Fibroblast of skin of left quadriceps (primary cell): ENCODE measurements at regions not wholly inside any gene's neighbourhood (a gene's known extent, or its start where the extent isn't known, plus 50 kb on each side); places are given as distances from the start of the nearest gene placed in this dataset.

Experiments used
- DNase-seq, 2 experiments: peaks; one replicate each; pipeline ENCODE4 v3.0.0-alpha.2; 2013; ENCODE audit warnings: low read depth in 2 of 2

DNA sequence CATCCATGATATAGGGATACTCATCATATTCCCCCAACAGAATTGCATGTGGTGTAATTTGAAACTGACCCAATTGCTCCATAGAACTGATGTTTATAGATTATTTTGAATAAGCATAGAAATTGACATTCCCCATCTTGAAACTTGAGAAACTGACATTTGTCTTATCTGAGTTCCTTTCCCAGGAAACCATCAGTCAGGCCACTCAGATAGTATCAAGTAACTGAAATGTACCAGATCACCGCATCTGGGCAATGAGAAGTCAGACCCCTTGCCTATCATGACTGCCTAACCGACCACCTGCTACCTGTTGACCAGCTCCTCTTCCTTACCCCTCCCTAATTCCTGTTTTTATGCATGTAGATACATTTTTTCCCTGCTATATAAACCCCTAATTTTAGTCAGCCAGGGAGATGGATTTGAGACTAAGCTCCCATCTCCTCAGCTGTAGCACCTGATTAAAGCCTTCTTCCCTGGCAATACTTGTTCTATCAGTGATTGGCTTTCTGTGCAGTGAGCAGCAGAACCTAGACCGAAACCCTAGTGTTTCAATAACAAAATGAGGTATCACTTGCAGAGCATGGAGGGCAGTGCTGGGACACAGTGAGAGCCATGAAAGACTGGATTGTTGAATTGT is 274.5 kb downstream of the LPIN1 start:
- DNase-seq: no peak

DNA sequence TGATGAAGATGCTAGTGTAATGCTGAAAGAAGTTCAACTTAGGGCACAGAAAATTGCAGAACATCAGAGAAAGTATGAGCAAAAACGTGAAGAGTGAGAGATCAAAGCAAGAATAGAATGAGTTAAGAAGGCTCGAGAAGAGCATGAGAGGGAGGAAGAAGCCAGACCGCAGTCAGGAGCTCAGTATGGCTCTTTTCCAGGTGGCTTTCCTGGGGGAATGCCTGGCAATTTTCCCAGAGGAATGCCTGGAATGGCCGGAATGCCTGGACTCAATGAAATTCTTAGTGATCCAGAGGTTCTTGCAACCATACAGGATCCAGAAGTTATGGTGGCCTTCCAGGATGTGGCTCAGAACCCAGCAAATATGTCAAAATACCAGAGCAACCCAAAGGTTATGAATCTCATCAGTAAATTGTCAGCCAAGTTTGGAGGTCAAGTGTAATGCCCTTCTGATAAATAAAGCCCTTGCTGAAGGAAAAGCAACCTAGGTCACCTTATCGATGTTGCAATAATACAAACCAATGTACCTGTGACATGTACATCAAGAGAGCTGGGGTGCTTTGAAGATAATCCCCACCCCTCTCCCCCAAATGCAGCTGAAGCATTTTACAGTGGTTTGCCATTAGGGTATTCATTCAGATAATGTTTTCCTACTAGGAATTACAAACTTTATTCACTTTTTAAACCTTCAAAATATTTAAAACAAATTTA is 277.9 kb downstream of the LPIN1 start:
- peak; percentile 84 for DNase-seq

DNA sequence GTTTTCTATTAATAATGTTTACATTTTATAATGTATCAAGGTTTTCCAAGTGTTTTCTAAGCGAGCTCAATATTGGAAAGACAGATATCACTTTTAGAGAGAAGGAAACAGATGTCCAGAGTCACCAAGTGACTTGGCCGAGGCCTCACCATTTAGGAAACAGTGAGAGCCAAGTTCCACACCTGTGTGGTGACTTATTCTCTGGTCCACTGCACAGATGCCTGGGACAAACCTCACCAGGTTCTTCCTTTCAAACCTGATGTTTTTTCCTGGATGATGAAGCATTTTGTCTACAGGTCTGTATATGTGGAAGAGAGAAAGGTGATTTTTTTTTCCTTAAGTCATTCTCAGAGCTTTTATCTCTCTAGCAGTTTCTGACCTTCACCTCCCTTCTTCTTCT is 280.7 kb downstream of the LPIN1 start:
- DNase-seq: no peak

DNA sequence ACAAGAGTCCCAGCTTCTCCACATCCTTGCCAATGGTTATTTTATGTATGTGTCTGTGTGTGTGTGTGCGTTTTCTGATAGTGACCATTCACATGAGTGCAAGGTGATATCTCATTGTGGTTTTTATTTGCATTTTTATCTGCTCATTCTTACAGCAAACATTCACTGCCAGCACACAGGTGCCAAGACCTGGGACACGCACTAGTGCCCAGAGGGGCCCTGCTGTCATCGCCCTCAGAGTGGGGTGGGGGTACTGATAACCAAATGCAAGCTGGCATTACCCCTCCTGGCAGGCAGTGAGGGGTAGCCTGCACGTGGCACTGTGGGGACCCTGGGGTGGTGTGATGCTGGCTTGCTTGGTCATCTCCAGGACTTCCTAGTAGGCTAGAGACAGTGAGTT is 285.4 kb downstream of the LPIN1 start:
- DNase-seq: no peak

DNA sequence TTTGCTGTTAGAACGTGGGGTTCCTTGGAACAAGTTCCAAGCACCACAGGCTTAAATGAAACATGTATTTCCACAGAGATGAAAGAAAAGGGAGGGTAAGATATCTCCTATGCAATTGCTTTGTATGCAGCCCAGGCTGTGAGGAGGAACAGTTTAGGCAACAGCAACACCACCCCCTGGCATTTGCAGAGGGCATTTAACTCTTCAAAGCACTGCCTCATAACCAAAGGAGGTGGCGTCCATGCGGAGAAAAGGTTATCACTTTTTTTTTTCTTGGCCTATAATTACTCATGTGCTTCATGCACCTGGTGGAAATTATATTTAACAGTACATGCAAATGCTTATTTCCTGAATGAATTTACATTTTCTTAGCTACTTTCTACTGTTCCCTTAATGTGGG is 286.0 kb downstream of the LPIN1 start:
- DNase-seq: no peak

DNA sequence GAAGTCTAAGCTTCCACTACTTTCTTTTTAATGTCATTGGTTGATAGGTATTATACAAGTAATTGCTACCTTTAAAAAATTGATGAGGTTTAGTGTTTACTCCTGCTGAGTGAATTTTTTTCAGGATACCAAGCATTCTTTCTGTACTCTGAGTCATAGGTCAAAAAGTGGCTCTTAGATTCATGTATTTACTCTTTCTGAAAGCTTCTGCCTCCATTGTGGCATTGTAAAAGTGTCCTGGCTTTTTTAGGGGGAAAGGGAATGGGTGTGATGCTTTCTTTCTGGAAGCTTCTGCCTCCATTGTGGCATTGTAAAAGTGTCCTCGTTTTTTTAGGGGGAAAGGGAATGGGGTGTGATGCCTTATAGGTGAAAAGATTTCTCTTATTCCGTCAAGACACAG is 286.5 kb downstream of the LPIN1 start:
- DNase-seq: no peak

DNA sequence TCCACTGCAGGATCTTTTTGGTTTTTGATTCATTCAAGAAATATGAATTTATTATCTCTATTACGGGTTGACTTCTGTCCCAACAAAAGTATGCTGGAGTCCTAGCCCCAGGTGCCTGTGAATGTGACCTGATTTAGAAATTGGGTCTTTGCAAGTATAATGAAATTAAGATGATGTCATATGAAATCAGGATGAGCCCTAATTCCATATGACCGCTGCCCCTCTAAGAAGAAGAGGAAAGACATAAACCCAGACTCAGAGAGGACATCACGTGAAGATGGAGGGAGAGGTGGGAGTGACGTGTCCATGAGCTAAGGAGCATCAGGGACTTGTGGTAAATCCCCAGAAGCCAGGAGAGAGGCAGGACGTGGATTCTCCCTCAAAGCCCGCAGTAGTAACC is 287.1 kb downstream of the LPIN1 start:
- no peak for DNase-seq

DNA sequence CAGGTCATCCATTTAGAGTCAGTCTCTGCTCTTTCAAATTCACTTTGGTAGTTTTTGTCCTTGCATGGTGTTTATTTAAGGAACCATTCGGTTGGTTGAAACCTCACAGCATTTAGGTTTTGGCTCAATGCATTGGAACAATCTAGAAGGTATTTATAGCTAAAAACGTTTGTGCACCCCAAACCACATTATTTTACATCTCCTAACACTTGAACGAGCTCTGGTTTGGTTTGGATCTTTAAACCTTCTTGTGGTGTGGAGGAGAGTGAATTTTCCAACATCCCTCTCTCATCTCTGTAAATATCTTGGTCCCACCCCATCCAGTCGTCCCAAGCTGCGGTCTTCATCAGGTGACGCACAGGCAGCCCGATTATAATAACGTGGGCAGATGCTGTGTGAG is 287.9 kb downstream of the LPIN1 start:
- no peak for DNase-seq

DNA sequence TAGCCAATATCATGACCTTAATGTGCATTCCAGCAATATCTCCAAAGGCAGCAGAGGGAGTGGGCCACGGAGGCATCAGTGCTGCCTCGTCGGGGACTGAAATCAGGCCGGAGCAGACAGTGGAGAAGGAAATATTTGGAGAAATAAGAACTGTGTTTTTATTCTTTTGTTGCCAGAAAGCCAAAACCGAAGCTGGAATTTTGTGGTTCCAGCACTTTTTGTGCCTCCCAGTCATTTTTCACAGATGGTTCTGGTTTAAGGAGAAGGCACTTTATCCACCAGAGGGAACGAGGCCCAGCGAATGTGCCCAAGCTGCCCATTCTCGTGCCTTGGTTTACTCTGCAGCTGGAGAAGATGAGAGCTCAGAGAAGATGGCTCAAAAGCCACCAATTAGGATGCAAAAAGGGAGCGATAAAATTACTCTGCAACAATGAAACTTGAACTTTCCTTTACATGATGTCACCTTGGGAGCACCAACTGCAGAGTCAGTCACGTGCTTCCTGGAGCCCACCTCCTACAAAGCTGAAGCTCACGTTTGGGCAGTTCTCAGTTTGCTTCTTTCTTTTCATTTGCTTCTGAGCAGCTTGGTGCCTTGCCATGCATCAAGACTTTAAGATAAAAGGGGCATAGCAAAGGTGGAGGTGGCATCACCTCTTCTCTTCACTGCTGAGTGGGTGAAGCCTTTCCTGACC is 288.7 kb downstream of the LPIN1 start:
- no peak for DNase-seq

DNA sequence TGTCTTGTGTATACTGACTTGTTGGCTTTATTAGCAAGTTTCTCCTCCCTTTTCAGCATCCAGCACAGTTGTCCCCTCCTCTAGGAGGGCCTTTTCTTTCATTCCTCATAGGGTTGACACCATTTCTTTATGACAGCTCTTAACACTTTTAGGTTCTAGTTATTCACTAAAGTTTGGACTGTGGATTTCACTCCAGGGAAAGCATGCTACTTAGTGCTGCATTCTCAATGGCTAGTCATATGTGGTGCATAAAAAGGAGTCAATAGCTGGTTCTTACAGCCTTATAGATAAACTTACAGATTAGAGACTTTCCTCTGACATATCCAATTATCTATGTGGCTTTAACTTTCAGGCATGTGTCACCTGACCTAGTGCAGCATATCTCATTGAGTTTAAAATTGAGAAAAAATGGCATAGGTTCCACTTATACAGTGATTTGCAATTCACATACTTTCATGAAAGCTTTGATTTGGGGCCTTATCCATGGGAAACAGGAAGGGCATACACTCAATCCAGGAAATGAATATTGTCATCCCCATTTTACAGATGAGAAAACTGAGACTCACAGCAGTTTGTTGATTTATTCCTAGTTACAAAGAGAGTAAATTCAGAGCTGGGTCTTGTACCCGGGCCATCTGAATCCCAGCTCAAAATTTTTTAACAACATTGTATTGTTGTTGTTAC is 289.7 kb downstream of the LPIN1 start:
- no peak for DNase-seq

DNA sequence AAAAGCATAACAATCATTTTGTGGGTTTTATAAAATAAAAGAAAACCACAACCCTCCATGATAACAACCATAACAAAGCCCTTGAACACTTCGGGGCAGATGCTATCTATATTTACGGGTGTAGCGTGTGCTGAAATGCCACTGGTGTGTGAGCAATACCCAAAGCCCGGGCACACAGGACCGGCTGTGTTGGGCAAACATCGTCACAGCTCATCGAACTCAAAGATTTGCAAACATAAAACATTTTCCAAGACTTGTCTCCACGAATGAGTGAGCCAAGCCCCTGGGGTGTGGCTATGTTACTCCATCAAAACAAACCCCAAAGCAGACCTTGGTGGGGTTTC is 290.2 kb downstream of the LPIN1 start:
- DNase-seq: no peak

DNA sequence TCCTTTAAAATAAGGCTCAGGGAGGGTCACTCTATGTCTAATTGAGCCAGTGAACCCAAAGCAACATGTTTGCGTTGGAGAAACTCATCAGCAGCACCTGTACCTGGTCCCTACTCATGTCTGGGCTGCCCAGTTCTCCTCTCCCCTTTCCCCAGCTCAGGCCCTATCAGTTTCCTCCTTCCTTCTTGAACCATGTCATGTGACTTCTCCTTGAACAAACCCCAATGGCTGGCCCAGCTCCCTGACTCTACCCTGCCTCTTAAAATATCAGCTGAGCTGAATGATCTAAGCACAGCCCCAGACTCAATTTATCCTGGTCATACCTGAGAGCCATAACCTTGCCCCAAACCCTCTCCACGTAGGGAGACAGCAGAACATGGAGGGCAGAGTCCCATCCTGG is 290.9 kb downstream of the LPIN1 start:
- DNase-seq: no peak

DNA sequence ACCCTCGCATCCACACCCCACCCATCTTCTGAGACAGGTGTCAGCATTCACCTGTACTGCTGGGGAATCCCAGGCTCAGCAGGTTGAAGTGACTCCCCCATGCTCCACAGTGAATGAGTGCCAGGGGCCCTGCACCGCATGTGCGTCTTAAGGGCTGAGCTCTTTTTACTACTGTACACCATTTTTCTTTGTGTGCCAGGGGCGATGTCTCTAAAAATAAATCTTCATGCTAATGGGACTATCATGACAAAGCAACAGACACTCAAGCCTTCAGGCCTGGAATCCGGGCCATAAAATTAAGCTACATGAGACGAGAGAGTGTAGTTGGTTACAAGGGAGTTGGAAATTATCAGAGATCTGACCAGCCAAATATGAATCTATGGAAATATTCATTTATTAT is 294.8 kb downstream of the LPIN1 start:
- no peak for DNase-seq

DNA sequence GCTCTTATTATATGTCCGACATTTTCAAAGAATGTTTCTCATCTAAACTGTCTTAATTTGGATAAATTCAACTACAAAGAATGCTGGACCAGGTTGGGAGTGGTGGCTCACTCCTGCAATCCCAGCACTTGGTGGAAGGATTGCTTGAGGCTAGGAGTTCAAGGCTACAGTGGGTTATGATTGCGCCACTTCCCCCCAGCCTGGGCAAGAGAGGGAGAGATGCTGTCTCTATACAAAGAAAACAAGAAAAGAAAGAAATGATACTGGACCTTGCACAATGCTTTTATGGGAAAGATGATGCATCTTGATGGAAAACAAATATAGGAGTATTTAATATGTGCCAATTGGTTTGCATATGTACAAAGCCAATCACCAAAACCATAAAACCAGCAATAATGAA is 296.7 kb downstream of the LPIN1 start:
- DNase-seq: no peak

DNA sequence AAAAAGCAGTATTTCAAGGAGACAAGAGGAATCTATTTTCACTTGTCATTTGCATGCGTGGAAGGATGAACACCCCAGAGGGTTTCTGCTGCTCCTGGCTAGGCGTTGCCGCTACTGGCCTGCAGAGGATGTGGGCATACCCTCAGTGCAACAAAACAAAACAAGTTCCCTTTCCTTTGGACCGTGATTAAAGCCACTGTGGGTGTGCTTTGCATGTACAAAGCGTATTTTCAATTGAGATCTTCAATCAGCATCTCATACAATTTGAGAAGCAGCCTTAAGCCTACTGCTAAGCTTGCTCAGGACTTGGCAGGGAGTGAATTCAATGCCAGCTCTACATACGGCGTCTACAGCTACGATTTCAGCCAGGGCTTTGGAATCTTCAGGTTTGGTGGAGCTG is 298.4 kb downstream of the LPIN1 start:
- no peak for DNase-seq

DNA sequence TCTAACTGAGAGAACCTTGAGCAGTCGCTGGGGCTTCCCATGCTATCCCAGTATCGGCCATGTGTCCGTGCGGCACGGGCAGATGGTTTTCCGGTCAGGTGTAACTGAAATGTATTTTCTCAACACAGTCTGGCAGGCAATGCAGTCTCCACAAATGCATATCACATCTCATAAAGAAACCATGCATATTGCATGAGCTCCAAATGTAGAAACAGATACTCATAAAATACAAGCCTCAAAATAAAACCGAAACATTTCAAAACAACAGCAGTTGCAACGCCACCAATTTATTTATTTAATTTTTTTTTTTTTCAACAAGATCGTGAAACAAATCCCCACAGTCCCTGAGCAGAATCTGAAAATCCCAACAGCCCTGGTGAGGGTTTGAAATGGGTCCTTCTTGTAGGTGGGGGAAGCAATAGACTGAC is 299.4 kb downstream of the LPIN1 start:
- no peak for DNase-seq

DNA sequence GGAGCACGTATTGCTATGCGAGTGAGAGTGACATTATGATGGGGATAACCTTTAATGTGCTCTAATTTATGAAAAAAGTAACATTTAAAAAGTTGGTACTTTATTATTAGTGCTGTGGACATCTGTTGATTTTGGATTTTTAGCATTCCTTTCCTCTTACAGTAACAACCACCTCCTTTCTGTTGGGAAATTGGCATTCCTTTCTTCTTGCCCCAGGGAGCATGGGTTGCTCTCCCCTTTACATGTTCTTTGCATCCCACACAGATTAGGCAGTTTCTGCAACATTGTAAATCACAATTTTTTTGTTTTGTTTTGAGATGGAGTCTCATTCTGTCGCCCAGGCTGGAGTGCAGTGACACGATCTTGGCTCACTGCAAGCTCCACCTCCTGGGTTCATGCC is 300.2 kb downstream of the LPIN1 start:
- DNase-seq: peak; percentile 57 to 67

DNA sequence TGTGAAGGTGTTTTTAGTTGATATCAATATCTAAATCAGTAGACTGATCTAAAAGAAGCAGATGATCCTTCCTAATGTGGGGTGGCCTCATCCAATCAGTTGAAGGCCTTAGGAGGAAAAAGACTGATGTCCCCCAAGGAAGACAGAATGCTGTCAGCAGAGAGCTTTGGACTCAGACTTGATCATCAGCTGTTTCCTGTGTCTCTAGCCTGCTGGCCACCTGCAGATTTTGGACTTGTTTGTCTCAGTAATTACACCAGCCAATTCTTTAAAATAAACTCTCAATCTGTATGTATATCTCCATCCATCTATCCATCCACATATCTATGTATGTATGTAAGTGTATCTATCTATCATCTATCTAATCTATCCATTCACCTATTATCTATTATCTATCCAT is 301.3 kb downstream of the LPIN1 start:
- DNase-seq: no peak

DNA sequence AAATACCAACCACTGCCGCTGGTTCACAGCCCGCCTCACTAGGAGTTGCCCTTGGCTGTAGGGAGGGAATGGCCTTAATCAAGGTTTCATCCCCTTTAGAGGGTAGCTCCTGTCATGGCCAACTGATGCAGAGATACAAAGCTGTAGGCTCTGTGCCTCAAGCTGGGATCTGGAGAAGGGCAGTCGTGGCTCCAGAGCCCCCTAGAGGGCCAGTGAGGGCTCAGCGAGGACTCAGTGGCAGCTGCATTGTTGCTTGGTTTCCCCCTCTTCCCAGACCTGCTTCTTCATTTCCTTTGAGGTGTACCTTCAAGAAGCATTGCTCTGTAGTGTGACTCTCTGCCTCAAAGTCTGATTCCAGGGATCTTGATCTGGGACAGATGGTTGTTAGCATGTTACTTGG is 302.1 kb downstream of the LPIN1 start:
- DNase-seq: no peak

DNA sequence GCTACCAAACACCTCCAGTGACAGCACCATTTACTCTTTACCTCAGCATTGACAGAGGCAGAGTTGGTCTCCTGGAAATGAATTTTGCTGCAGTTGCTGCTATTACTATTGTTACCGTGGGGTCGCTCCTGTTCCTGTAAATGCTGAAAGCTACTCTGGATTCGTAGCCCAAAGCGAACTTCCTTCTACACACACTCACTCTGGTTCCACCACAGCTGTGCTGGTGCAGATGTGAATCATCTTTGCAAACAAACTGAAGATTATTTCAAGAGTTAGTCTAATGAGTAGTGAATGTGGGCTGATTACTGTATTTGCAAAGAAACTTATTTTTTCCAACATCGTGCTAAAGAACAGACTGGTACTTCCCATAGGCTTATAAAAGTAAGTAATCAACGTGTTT is 304.0 kb downstream of the LPIN1 start:
- peak; percentile 60 to 64 for DNase-seq

DNA sequence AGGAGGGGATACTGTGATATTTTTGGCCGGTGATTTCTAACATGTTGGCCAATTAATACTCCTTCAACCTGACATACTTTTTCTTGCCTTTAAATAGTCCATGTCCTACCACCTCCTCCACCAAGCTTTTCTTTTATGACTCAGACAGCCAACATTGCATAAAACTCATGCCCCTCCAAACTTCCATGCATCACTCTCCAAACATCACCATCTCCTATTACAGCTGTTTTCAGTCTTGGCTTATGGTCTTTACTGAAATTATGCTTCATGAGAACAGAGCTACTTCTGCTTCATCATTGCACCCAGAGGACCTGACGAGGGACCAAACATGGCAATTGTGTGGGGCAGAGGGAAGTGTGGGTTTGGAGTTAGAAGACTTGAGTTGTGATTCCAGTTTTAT is 305.4 kb downstream of the LPIN1 start:
- DNase-seq: peak in 1 of 2 experiments; percentile 35

DNA sequence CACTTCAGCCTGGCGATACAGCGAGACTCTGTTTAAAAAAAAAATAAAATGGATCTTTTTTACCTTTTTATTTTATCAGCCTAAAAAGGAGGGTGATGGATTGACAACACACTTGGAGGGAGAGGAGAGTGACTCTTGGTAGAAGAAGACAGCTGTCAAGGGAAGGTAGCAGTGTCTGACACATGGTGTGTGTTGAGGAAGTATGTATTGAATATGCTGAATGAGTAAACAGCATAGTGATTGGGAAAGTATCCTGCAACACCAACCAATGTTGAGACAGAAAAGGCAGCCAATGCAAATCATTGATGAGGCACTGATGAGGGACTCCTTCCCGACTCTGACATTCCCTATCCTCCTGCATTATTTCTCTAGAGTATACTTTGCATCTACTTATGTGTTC is 306.4 kb downstream of the LPIN1 start:
- no peak for DNase-seq
